Fibroblast of lung (primary cell): ENCODE measurements at regions not wholly inside any gene's neighbourhood (a gene's known extent, or its start where the extent isn't known, plus 50 kb on each side); places are given as distances from the start of the nearest gene placed in this dataset.

ENCODE experiments used
- DNase-seq, 2 donors: peaks; one replicate each; pipeline versions ENCODE4 v3.0.0 to v3.0.0-alpha.2; 2010; ENCODE audit warnings: low read depth in 2 of 2
- H2AFZ ChIP-seq: 2 replicates; pipeline ENCODE4 v1.5.1; 2012; ENCODE audit warnings: low read length, control low read depth, inconsistent platforms
- H3K27ac ChIP-seq: 2 replicates; pipeline ENCODE4 v1.5.1; 2011; ENCODE audit warnings: low read length, control low read depth; ENCODE audit not compliant: insufficient read depth
- H3K27me3 ChIP-seq: 2 replicates; pipeline ENCODE4 v1.5.1; 2011; ENCODE audit warnings: mild to moderate bottlenecking, low read length; ENCODE audit not compliant: control insufficient read depth, insufficient read depth
- H3K36me3 ChIP-seq: 2 replicates; pipeline ENCODE4 v1.5.1; 2011; ENCODE audit warnings: low read length; ENCODE audit not compliant: control insufficient read depth, insufficient read depth
- H3K4me1 ChIP-seq: 2 replicates; pipeline ENCODE4 v1.5.1; 2011; ENCODE audit warnings: low read length; ENCODE audit not compliant: control insufficient read depth, insufficient read depth; ENCODE audit errors: extremely low read depth
- H3K4me2 ChIP-seq: 2 replicates; pipeline ENCODE4 v1.5.1; 2011; ENCODE audit warnings: low read length, control low read depth; ENCODE audit not compliant: insufficient read depth; ENCODE audit errors: extremely low read depth
- H3K4me3 ChIP-seq, 4 experiments: fragments of 200-600 bp in 1 of 4; sonication (generic) in 1 of 4; replicated peaks in 1 of 4; 2 replicates each; pipeline ENCODE4 v1.5.1; 2011 to 2016; ENCODE audit warnings: low read length in 4 of 4, low read depth in 3 of 4, mild to moderate bottlenecking in 3 of 4, control low read depth in 2 of 4, inconsistent platforms in 1 of 4, mixed read lengths in 1 of 4; ENCODE audit not compliant: insufficient read depth in 1 of 4; ENCODE audit errors: control extremely low read depth in 1 of 4
- H3K79me2 ChIP-seq: 2 replicates; pipeline ENCODE4 v1.5.1; 2012; ENCODE audit warnings: mild to moderate bottlenecking, low read length, inconsistent platforms; ENCODE audit not compliant: control insufficient read depth, insufficient read depth
- H3K9ac ChIP-seq: 2 replicates; pipeline ENCODE4 v1.5.1; 2011; ENCODE audit warnings: mild to moderate bottlenecking, low read length, control low read depth; ENCODE audit not compliant: insufficient read depth
- H3K9me3 ChIP-seq: 2 replicates; pipeline ENCODE4 v1.5.1; 2012; ENCODE audit warnings: low read depth, low read length; ENCODE audit not compliant: control insufficient read depth, insufficient read depth
- H4K20me1 ChIP-seq: 2 replicates; pipeline ENCODE4 v1.5.1; 2011; ENCODE audit warnings: low read length; ENCODE audit not compliant: control insufficient read depth, insufficient read depth; ENCODE audit errors: extremely low read depth
- CTCF ChIP-seq, 2 donors: IDR thresholded peaks in 1 of 2; conservative IDR thresholded peaks in 1 of 2; 1 replicate in 1 of 2; 2 replicates in 1 of 2; pipeline ENCODE4 v1.5.1; 2011 to 2012; ENCODE audit warnings: low read length in 2 of 2, control low read depth in 1 of 2, inconsistent platforms in 1 of 2, low read depth in 1 of 2, mild to moderate bottlenecking in 1 of 2
- EZH2 ChIP-seq: IDR thresholded peaks from 2 replicates; pipeline ENCODE4 v1.5.1; 2012; ENCODE audit warnings: low read length, control low read depth, mild to moderate bottlenecking; ENCODE audit errors: missing control alignments

- Histone ChIP-seq H4K20me1 (no peaks in the 10 kb centered on the region), H3K9me3 (no peaks in the 10 kb centered on the region), H3K79me2 (no peaks in the 10 kb centered on the region), H3K36me3 (no peaks in the 10 kb centered on the region), H3K27ac (no peak overlapping the region), H2AFZ (no peak overlapping the region), H3K4me3 (no peak overlapping the region), H3K4me1 (no peaks in the 10 kb centered on the region), H3K9ac (no peak overlapping the region), H3K4me2 (no peak overlapping the region), H3K27me3 (no peaks in the 10 kb centered on the region)
- DNase-seq, result no peak
- no peak for TF ChIP-seq CTCF (conservative IDR thresholded peaks at IDR 0.05 in 1 of 2, IDR thresholded peaks at IDR 0.05 in 1 of 2; ENCODE audit: low read depth in 1 of 2, low read length in 2 of 2)
- TF ChIP-seq EZH2, result no peak
Measured at GRCh38 chr2:103123516-103123915, 361.7 kb downstream of the TMEM182 start.

GRCh38 chr2:103130857-103131256 is 369.0 kb downstream of the TMEM182 start:
- Histone ChIP-seq H4K20me1 (no peaks in the 10 kb centered on the region), H3K79me2 (no peaks in the 10 kb centered on the region), H3K9ac (no peak overlapping the region), H3K36me3 (no peaks in the 10 kb centered on the region), H3K4me2 (no peak overlapping the region), H2AFZ (no peak overlapping the region), H3K4me3 (no peak overlapping the region), H3K27ac (no peak overlapping the region), H3K27me3 (no peaks in the 10 kb centered on the region), H3K4me1 (no peaks in the 10 kb centered on the region), H3K9me3 (no peaks in the 10 kb centered on the region)
- no peak for DNase-seq
- TF ChIP-seq EZH2, result no peak
- TF ChIP-seq CTCF (conservative IDR thresholded peaks at IDR 0.05 in 1 of 2, IDR thresholded peaks at IDR 0.05 in 1 of 2; ENCODE audit: low read depth in 1 of 2, low read length in 2 of 2), result no peak

- no peaks in the 10 kb centered on the region for H3K36me3 ChIP-seq
- no peak overlapping the region for H3K4me2 ChIP-seq
- no peaks in the 10 kb centered on the region for H3K4me1 ChIP-seq
- TF ChIP-seq EZH2 (no peak), CTCF (conservative IDR thresholded peaks at IDR 0.05 in 1 of 2, IDR thresholded peaks at IDR 0.05 in 1 of 2; ENCODE audit: low read depth in 1 of 2, low read length in 2 of 2) (no peak)
- no peaks in the 10 kb centered on the region for H3K79me2 ChIP-seq
- H3K27ac ChIP-seq, result no peak overlapping the region
- no peak for DNase-seq
- no peak overlapping the region for H2AFZ ChIP-seq
- no peaks in the 10 kb centered on the region for H4K20me1 ChIP-seq
- H3K4me3 ChIP-seq, result no peak overlapping the region
- no peaks in the 10 kb centered on the region for H3K27me3 ChIP-seq
- no peaks in the 10 kb centered on the region for H3K9me3 ChIP-seq
- H3K9ac ChIP-seq, result no peak overlapping the region
Measured at GRCh38 chr2:103132536-103133217, 370.8 kb downstream of the TMEM182 start.
